Adrenal gland (tissue), 5 donors: ENCODE measurements at regions not wholly inside any gene's neighbourhood (a gene's known extent, or its start where the extent isn't known, plus 50 kb on each side); places are given as distances from the start of the nearest gene placed in this dataset.

ENCODE experiments used
- CTCF ChIP-seq, 6 experiments: fragments of 450-650 bp in 4 of 6; fragments of 200-600 bp in 2 of 6; sonication (generic) in 1 of 6; IDR thresholded peaks; 1 replicate in 5 of 6; 2 replicates in 1 of 6; pipeline versions ENCODE4 v1.5.1 to v1.8.0; 2016 to 2021; ENCODE audit warnings: antibody characterized with exemption in 6 of 6, mild to moderate bottlenecking in 2 of 6, moderate library complexity in 1 of 6
- POLR2A ChIP-seq, 2 donors: fragments of 450-650 bp; IDR thresholded peaks; one replicate each; pipeline ENCODE4 v1.6.1; 2017; ENCODE audit warnings: antibody characterized with exemption in 2 of 2, mild to moderate bottlenecking in 2 of 2, moderate library complexity in 1 of 2
- donor health status: DM: no; HTN: no; CAD: no.

- no peak for TF ChIP-seq CTCF (IDR thresholded peaks at IDR 0.05)
- no peak for TF ChIP-seq POLR2A (IDR thresholded peaks at IDR 0.05)
Measured at GRCh38 chr9:106127776-106128175, 433.4 kb downstream of the TMEM38B start.
